ENCODE measurements at regions not wholly inside any gene's neighbourhood (a gene's known extent, or its start where the extent isn't known, plus 50 kb on each side); places are given as distances from the start of the nearest gene placed in this dataset.
A peak's percentile ranks its signal among the peaks of the same experiment; 100 is the strongest.

DNA sequence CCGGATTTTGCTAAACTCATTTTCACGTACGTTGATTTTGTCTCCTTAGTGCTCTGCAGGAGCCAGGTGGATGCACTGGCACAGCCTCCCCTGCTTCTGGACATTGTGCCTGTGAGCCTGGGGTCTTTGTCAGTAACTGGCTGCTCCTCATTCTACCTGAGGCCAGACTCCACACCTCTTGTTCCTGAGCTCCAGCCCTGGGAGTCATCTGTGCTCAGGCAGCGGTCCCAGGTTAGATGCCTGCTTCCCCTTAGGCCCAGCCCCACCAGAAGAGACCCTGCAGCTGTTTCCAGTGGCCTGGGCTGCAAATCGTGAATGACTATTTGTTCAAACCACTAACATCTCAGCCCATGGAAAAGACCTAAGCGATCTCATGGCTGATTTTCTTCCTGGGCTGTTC is 129.1 kb downstream of the ERMARD start:
- no peak overlapping the region for H3K23ac ChIP-seq (ENCODE audit: low read length)
- H3K14ac ChIP-seq (ENCODE audit: low read length): no peak overlapping the region
- H3K4me1 ChIP-seq (ENCODE audit: control insufficient read depth in 1 of 2, insufficient read depth in 2 of 2, low read length in 2 of 2): no peaks in the 10 kb centered on the region
- H3K9ac ChIP-seq (ENCODE audit: low read length): no peak overlapping the region
- H3K18ac ChIP-seq (ENCODE audit: low read length): no peak overlapping the region
- H3K9me3 ChIP-seq (ENCODE audit: insufficient read depth, low read depth, low read length): peaks cover 2% of the 10 kb centered on the region
- no peak overlapping the region for H4K91ac ChIP-seq (ENCODE audit: low read depth, low read length)
- no peak overlapping the region for H4K8ac ChIP-seq (ENCODE audit: low read depth, low read length)
- DNase-seq: no peak
- no peak overlapping the region for H2BK12ac ChIP-seq (ENCODE audit: low read length)
- H3K79me1 ChIP-seq (ENCODE audit: low read length): no peaks in the 10 kb centered on the region
- no peaks in the 10 kb centered on the region for H3K36me3 ChIP-seq (ENCODE audit: control insufficient read depth in 1 of 2, insufficient read depth in 2 of 2, low read length in 2 of 2)
- no peak overlapping the region for H4K12ac ChIP-seq (ENCODE audit: low read depth, low read length)
- H3K4me3 ChIP-seq (ENCODE audit: low read depth, low read length): no peak overlapping the region
- H2AK5ac ChIP-seq (ENCODE audit: low read length): no peak overlapping the region
- no peak overlapping the region for H3K4ac ChIP-seq (ENCODE audit: low read depth, low read length)
- no peak overlapping the region for H2BK120ac ChIP-seq (ENCODE audit: insufficient read depth, low read length, poor library complexity)
- no peak overlapping the region for H3K4me2 ChIP-seq (ENCODE audit: low read length)
- H3K79me2 ChIP-seq (ENCODE audit: control insufficient read depth, insufficient read depth, low read length, poor library complexity): no peaks in the 10 kb centered on the region
- no peak overlapping the region for H2BK5ac ChIP-seq (ENCODE audit: low read depth, low read length, poor library complexity)
- no CpG with 5 or more reads among the region's 6 CpGs for WGBS (ENCODE audit: extremely low coverage, insufficient coverage, insufficient read length)
- no peak overlapping the region for H3K27ac ChIP-seq (ENCODE audit: low read depth, low read length)
- no peak overlapping the region for H2AFZ ChIP-seq (ENCODE audit: insufficient read depth, low read length, poor library complexity)
- no peaks in the 10 kb centered on the region for H3K27me3 ChIP-seq (ENCODE audit: insufficient read depth, low read length)

DNA sequence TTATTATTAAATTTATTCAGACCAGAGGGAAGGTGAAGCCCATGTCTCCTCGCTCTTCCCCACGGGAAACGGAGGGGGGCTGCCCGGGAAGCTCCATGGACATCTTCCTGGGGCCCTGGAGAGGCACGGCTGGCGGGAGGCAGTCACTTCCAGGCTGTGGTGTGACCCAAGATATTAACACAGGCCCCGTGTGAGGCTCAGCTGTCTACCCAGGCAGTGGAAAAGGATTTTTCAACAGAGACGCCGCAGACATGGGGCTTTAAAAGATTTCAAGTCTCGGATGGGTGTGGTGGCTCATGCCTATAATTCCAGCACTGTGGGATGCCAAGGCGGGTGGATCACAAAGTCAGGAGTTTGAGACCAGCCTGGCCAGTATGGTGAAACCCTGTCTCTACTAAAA is 117.9 kb downstream of the ERMARD start:
- Histone ChIP-seq H3K18ac (ENCODE audit: low read length) (no peak overlapping the region), H3K14ac (ENCODE audit: low read length) (no peak overlapping the region), H3K79me1 (ENCODE audit: low read length) (no peaks in the 10 kb centered on the region), H3K9ac (ENCODE audit: low read length) (no peak overlapping the region), H2AFZ (ENCODE audit: insufficient read depth, low read length, poor library complexity) (no peak overlapping the region), H4K12ac (ENCODE audit: low read depth, low read length) (no peak overlapping the region), H3K4me3 (ENCODE audit: low read depth, low read length) (no peak overlapping the region), H2BK12ac (ENCODE audit: low read length) (no peak overlapping the region), H3K4me2 (ENCODE audit: low read length) (no peak overlapping the region), H3K27me3 (ENCODE audit: insufficient read depth, low read length) (no peaks in the 10 kb centered on the region), H4K91ac (ENCODE audit: low read depth, low read length) (no peak overlapping the region), H2AK5ac (ENCODE audit: low read length) (no peak overlapping the region), H3K23ac (ENCODE audit: low read length) (no peak overlapping the region), H3K9me3 (ENCODE audit: insufficient read depth, low read depth, low read length) (peaks cover 2% of the 10 kb centered on the region), H3K79me2 (ENCODE audit: control insufficient read depth, insufficient read depth, low read length, poor library complexity) (no peaks in the 10 kb centered on the region), H3K27ac (ENCODE audit: low read depth, low read length) (no peak overlapping the region), H2BK5ac (ENCODE audit: low read depth, low read length, poor library complexity) (no peak overlapping the region), H3K4me1 (ENCODE audit: control insufficient read depth in 1 of 2, insufficient read depth in 2 of 2, low read length in 2 of 2) (no peaks in the 10 kb centered on the region), H3K4ac (ENCODE audit: low read depth, low read length) (no peak overlapping the region), H4K8ac (ENCODE audit: low read depth, low read length) (no peak overlapping the region), H3K36me3 (ENCODE audit: control insufficient read depth in 1 of 2, insufficient read depth in 2 of 2, low read length in 2 of 2) (no peaks in the 10 kb centered on the region), H2BK120ac (ENCODE audit: insufficient read depth, low read length, poor library complexity) (no peak overlapping the region)
- DNase-seq: no peak
- no CpG with 5 or more reads among the region's 11 CpGs for WGBS (ENCODE audit: extremely low coverage, insufficient coverage, insufficient read length)

GRCh38 chr6:169868458-169868857 is 117.0 kb downstream of the ERMARD start:
- Histone ChIP-seq H3K9me3 (ENCODE audit: insufficient read depth, low read depth, low read length) (peaks cover 6% of the 10 kb centered on the region), H3K27me3 (ENCODE audit: insufficient read depth, low read length) (no peaks in the 10 kb centered on the region), H4K12ac (ENCODE audit: low read depth, low read length) (no peak overlapping the region), H3K4ac (ENCODE audit: low read depth, low read length) (no peak overlapping the region), H2AK5ac (ENCODE audit: low read length) (no peak overlapping the region), H3K4me2 (ENCODE audit: low read length) (no peak overlapping the region), H3K79me2 (ENCODE audit: control insufficient read depth, insufficient read depth, low read length, poor library complexity) (no peaks in the 10 kb centered on the region), H2BK120ac (ENCODE audit: insufficient read depth, low read length, poor library complexity) (no peak overlapping the region), H3K27ac (ENCODE audit: low read depth, low read length) (no peak overlapping the region), H2BK12ac (ENCODE audit: low read length) (no peak overlapping the region), H3K4me3 (ENCODE audit: low read depth, low read length) (peak overlapping the region; percentile 63), H3K23ac (ENCODE audit: low read length) (no peak overlapping the region), H3K18ac (ENCODE audit: low read length) (no peak overlapping the region), H2AFZ (ENCODE audit: insufficient read depth, low read length, poor library complexity) (no peak overlapping the region), H3K4me1 (ENCODE audit: control insufficient read depth in 1 of 2, insufficient read depth in 2 of 2, low read length in 2 of 2) (no peaks in the 10 kb centered on the region), H2BK5ac (ENCODE audit: low read depth, low read length, poor library complexity) (no peak overlapping the region), H3K9ac (ENCODE audit: low read length) (no peak overlapping the region), H3K79me1 (ENCODE audit: low read length) (no peaks in the 10 kb centered on the region), H4K91ac (ENCODE audit: low read depth, low read length) (no peak overlapping the region), H4K8ac (ENCODE audit: low read depth, low read length) (no peak overlapping the region), H3K14ac (ENCODE audit: low read length) (no peak overlapping the region), H3K36me3 (ENCODE audit: control insufficient read depth in 1 of 2, insufficient read depth in 2 of 2, low read length in 2 of 2) (no peaks in the 10 kb centered on the region)
- WGBS (ENCODE audit: extremely low coverage, insufficient coverage, insufficient read length): no CpG with 5 or more reads among the region's 19 CpGs
- no peak for DNase-seq

GRCh38 chr6:169867751-169868191 is 116.3 kb downstream of the ERMARD start:
- H2BK5ac ChIP-seq (ENCODE audit: low read depth, low read length, poor library complexity): no peak overlapping the region
- WGBS (ENCODE audit: extremely low coverage, insufficient coverage, insufficient read length): no CpG with 5 or more reads among the region's 12 CpGs
- H3K9me3 ChIP-seq (ENCODE audit: insufficient read depth, low read depth, low read length): peaks cover 7% of the 10 kb centered on the region

More at GRCh38 chr6:169867751-169868191, 116.3 kb downstream of the ERMARD start:
- Histone ChIP-seq H2AK5ac (ENCODE audit: low read length) (no peak overlapping the region), H4K8ac (ENCODE audit: low read depth, low read length) (no peak overlapping the region), H4K12ac (ENCODE audit: low read depth, low read length) (no peak overlapping the region), H3K4me1 (ENCODE audit: control insufficient read depth in 1 of 2, insufficient read depth in 2 of 2, low read length in 2 of 2) (no peaks in the 10 kb centered on the region), H3K79me2 (ENCODE audit: control insufficient read depth, insufficient read depth, low read length, poor library complexity) (no peaks in the 10 kb centered on the region), H2BK120ac (ENCODE audit: insufficient read depth, low read length, poor library complexity) (no peak overlapping the region), H2AFZ (ENCODE audit: insufficient read depth, low read length, poor library complexity) (no peak overlapping the region), H3K79me1 (ENCODE audit: low read length) (no peaks in the 10 kb centered on the region), H3K4me3 (ENCODE audit: low read depth, low read length) (no peak overlapping the region), H3K23ac (ENCODE audit: low read length) (no peak overlapping the region), H3K36me3 (ENCODE audit: control insufficient read depth in 1 of 2, insufficient read depth in 2 of 2, low read length in 2 of 2) (no peaks in the 10 kb centered on the region), H2BK12ac (ENCODE audit: low read length) (no peak overlapping the region), H3K14ac (ENCODE audit: low read length) (no peak overlapping the region), H3K4me2 (ENCODE audit: low read length) (no peak overlapping the region), H3K27me3 (ENCODE audit: insufficient read depth, low read length) (no peaks in the 10 kb centered on the region), H3K27ac (ENCODE audit: low read depth, low read length) (no peak overlapping the region), H3K18ac (ENCODE audit: low read length) (no peak overlapping the region), H3K9ac (ENCODE audit: low read length) (no peak overlapping the region), H3K4ac (ENCODE audit: low read depth, low read length) (no peak overlapping the region), H4K91ac (ENCODE audit: low read depth, low read length) (no peak overlapping the region)
- DNase-seq: no peak

Measured in trophoblast cell (in vitro differentiated cells and primary cell).